GM23248 (cell line): ENCODE measurements at regions not wholly inside any gene's neighbourhood (a gene's known extent, or its start where the extent isn't known, plus 50 kb on each side); places are given as distances from the start of the nearest gene placed in this dataset.

Experiments used
- EZH2 ChIP-seq: fragments of 200-600 bp; sonication (generic); IDR thresholded peaks from 2 replicates; pipeline ENCODE4 v1.6.1; 2018; ENCODE audit warnings: antibody characterized with exemption, mild to moderate bottlenecking; ENCODE audit not compliant: insufficient read depth, poor library complexity, severe bottlenecking
- EZH2phosphoT487 ChIP-seq: fragments of 200-600 bp; sonication (generic); IDR thresholded peaks from 2 replicates; pipeline ENCODE4 v1.6.1; 2018; ENCODE audit warnings: antibody characterized with exemption, moderate library complexity, mild to moderate bottlenecking, low read depth; ENCODE audit not compliant: insufficient read depth

DNA sequence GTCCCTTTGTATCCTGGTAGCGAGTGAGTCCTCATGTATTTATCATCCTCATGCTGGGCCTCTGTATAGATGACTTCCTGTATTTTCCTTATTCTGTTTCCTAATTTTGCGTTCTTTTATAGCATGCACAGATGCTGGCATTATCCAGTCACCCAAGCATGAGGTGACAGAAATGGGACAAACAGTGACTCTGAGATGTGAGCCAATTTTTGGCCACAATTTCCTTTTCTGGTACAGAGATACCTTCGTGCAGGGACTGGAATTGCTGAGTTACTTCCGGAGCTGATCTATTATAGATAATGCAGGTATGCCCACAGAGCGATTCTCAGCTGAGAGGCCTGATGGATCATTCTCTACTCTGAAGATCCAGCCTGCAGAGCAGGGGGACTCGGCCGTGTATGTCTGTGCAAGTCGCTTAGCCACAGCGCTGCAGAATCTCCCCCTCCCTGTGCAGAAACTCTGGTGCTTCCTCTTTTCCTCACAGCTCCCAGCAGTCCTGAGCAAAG lies 183.1 kb upstream of the PRSS58 start:
- TF ChIP-seq EZH2phosphoT487 (no peak), EZH2 (no peak)
